Tibial artery (tissue), 4 donors: ENCODE measurements at regions not wholly inside any gene's neighbourhood (a gene's known extent, or its start where the extent isn't known, plus 50 kb on each side); places are given as distances from the start of the nearest gene placed in this dataset.

ENCODE experiments used
- DNase-seq, 2 donors: peaks; one replicate each; pipeline ENCODE4 v3.0.0-alpha.2; 2019
- H3K27ac ChIP-seq, 2 donors: fragments of 200-600 bp; sonication (generic) in 1 of 2; 1 replicate in 1 of 2; 2 replicates in 1 of 2; pipeline ENCODE4 v1.5.1; 2018 to 2019; ENCODE audit warnings: mild to moderate bottlenecking in 1 of 2
- H3K27me3 ChIP-seq, 2 donors: fragments of 200-600 bp; sonication (generic) in 1 of 2; one replicate each; pipeline versions ENCODE4 v1.5.1 to v1.6.0; 2016 to 2019
- H3K36me3 ChIP-seq, 3 donors: fragments of 200-600 bp; sonication (generic) in 2 of 3; one replicate each; pipeline ENCODE4 v1.5.1; 2016 to 2019; ENCODE audit warnings: mild to moderate bottlenecking in 2 of 3
- H3K4me1 ChIP-seq, 4 donors: fragments of 200-600 bp; sonication (generic) in 2 of 4; 1 replicate in 3 of 4; 2 replicates in 1 of 4; pipeline ENCODE4 v1.5.1; 2016 to 2019
- H3K4me3 ChIP-seq, 2 donors: fragments of 200-600 bp; sonication (generic) in 1 of 2; 1 replicate in 1 of 2; 2 replicates in 1 of 2; pipeline ENCODE4 v1.5.1; 2018 to 2019; ENCODE audit warnings: mild to moderate bottlenecking in 2 of 2
- H3K9me3 ChIP-seq, 3 donors: fragments of 200-600 bp; sonication (generic) in 1 of 3; one replicate each; pipeline ENCODE4 v1.5.1; 2016 to 2019
- CTCF ChIP-seq, 2 experiments: fragments of 200-600 bp in 1 of 2; fragments of 450-650 bp in 1 of 2; IDR thresholded peaks; one replicate each; pipeline ENCODE4 v1.5.1; 2017 to 2019; ENCODE audit warnings: antibody characterized with exemption in 2 of 2, mild to moderate bottlenecking in 1 of 2, moderate library complexity in 1 of 2
- intact Hi-C: fragments of 100-400 bp; cut with DNase I; formaldehyde crosslinking; loops from one replicate; pipeline ENCODE4 v1.15.0; 2023; ENCODE audit warnings: low total_unique reads

- no peak for DNase-seq
- Histone ChIP-seq H3K27me3 (no peaks in the 10 kb centered on the region), H3K4me1 (no peaks in the 10 kb centered on the region), H3K36me3 (no peaks in the 10 kb centered on the region), H3K27ac (no peak overlapping the region), H3K4me3 (no peak overlapping the region), H3K9me3 (no peaks in the 10 kb centered on the region)
- no peak for TF ChIP-seq CTCF (IDR thresholded peaks at IDR 0.05)
- intact Hi-C loops = no loop called here
Observed at GRCh38 chr11:90330632-90331031, 107.8 kb upstream of the CHORDC1 start.

GRCh38 chr11:90329043-90329442 is 106.2 kb upstream of the CHORDC1 start:
- no peak for TF ChIP-seq CTCF (IDR thresholded peaks at IDR 0.05)
- no peaks in the 10 kb centered on the region for H3K27me3 ChIP-seq
- H3K4me3 ChIP-seq = no peak overlapping the region
- DNase-seq = no peak
- no peaks in the 10 kb centered on the region for H3K4me1 ChIP-seq
- no peaks in the 10 kb centered on the region for H3K9me3 ChIP-seq
- H3K36me3 ChIP-seq = no peaks in the 10 kb centered on the region
- H3K27ac ChIP-seq = no peak overlapping the region
- intact Hi-C loops = no loop called here

GRCh38 chr11:90326647-90327046 is 103.8 kb upstream of the CHORDC1 start:
- no peak for TF ChIP-seq CTCF (IDR thresholded peaks at IDR 0.05)
- intact Hi-C loops = no loop called here
- no peak for DNase-seq
- Histone ChIP-seq H3K4me1 (no peaks in the 10 kb centered on the region), H3K4me3 (no peak overlapping the region), H3K27me3 (no peaks in the 10 kb centered on the region), H3K36me3 (no peaks in the 10 kb centered on the region), H3K27ac (no peak overlapping the region), H3K9me3 (no peaks in the 10 kb centered on the region)

GRCh38 chr11:90323289-90323688 is 100.4 kb upstream of the CHORDC1 start:
- TF ChIP-seq CTCF (IDR thresholded peaks at IDR 0.05) = no peak
- H3K36me3 ChIP-seq = no peaks in the 10 kb centered on the region
- intact Hi-C loops = no loop called here
- no peak overlapping the region for H3K4me3 ChIP-seq
- no peak overlapping the region for H3K27ac ChIP-seq
- H3K4me1 ChIP-seq = no peaks in the 10 kb centered on the region
- no peak for DNase-seq
- H3K9me3 ChIP-seq = no peaks in the 10 kb centered on the region
- no peaks in the 10 kb centered on the region for H3K27me3 ChIP-seq

GRCh38 chr11:90321018-90321417 is 98.2 kb upstream of the CHORDC1 start:
- H3K4me3 ChIP-seq = no peak overlapping the region
- no peak for DNase-seq
- no peak for TF ChIP-seq CTCF (IDR thresholded peaks at IDR 0.05)
- no peaks in the 10 kb centered on the region for H3K27me3 ChIP-seq
- H3K36me3 ChIP-seq = no peaks in the 10 kb centered on the region
- intact Hi-C loops = no loop called here
- H3K4me1 ChIP-seq = no peaks in the 10 kb centered on the region
- H3K9me3 ChIP-seq = no peaks in the 10 kb centered on the region
- H3K27ac ChIP-seq = no peak overlapping the region

- DNase-seq = no peak
- H3K9me3 ChIP-seq = no peaks in the 10 kb centered on the region
- H3K36me3 ChIP-seq = no peaks in the 10 kb centered on the region
- H3K27me3 ChIP-seq = no peaks in the 10 kb centered on the region
- intact Hi-C loops = no loop called here
- H3K4me3 ChIP-seq = no peak overlapping the region
- no peaks in the 10 kb centered on the region for H3K4me1 ChIP-seq
- TF ChIP-seq CTCF (IDR thresholded peaks at IDR 0.05) = no peak
- no peak overlapping the region for H3K27ac ChIP-seq
Observed at GRCh38 chr11:90318651-90319050, 95.8 kb upstream of the CHORDC1 start.
